Forelimb muscle (tissue), 1 donor: ENCODE measurements at regions not wholly inside any gene's neighbourhood (a gene's known extent, or its start where the extent isn't known, plus 50 kb on each side); places are given as distances from the start of the nearest gene placed in this dataset.

Experiments used
- DNase-seq: peaks from one replicate; pipeline ENCODE4 v3.0.0-alpha.2; 2013; ENCODE audit warnings: low read depth

DNA sequence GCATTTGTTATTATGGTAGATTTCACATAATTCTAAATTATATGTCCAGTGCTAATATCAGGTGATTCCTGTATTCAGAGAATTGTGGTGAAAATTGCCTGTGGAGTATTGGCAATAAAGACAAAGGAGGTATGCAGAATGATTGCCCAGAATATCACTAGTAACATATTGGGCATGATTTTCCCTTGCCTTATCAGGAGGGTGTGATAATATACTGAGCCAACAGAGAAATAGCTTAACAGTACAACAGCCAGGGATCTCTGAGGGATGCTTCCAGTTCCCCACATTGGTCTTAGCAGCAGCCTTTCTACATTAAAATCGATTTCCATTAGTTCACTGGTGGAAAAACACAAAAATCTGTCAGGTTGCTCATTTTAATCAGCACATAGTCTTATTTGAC, 122.9 kb upstream of the COL3A1 start:
- no peak for DNase-seq

DNA sequence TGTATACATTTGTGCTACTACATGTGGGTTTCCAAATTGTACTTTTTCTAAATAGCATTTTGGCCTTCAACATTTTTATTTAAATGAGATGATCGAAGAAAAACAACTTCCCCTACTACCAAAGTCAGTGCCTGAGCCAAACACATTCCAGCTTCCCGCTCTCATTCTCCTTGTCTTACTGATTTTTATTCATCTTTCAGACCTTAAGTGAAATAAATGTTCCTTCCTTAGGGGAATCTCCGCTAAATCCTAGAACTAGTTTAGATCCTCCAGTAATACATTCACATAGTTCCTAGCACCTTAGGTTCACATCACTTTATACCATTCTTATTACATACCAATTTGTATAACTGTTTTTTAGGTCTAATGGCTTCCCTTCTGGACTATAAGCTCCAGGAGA, 122.3 kb upstream of the COL3A1 start:
- no peak for DNase-seq

DNA sequence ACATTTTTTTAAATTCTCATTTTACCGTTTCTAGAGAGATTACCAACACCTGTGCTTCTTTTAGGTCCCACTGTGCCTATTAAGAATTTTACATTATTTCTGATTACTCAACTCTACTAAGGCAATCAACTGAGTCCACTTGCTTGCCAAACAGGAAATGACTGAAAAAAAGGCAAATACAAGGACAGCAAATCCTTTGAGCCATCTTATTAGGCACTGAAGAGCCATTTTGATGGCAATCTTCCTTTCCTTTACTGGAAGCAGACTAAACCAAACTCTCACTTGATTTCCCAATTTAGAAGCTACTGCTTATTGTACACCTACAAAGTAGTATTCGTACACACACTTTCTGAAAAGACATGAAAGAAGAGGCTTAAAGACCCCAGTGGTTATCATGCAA, 121.4 kb upstream of the COL3A1 start:
- DNase-seq, result no peak

DNA sequence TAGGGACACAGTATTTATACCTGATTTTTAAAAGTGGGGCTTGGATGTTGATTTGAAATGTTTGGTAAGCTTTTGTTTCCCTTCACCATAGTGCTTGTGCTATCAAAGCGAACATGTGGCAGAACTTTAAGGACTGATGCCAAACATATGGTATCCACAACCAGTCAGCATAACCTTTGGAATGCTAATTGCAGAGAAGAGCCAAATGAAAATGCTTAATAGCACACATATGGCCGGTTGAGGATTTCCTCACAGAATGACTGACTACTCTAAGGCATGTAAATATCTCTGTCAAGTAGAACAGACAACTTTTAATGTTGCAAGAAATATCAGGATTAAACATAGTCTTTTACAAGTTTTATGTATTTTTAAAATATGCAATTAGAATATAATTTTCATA, 120.9 kb upstream of the COL3A1 start:
- peak; percentile 75 for DNase-seq

DNA sequence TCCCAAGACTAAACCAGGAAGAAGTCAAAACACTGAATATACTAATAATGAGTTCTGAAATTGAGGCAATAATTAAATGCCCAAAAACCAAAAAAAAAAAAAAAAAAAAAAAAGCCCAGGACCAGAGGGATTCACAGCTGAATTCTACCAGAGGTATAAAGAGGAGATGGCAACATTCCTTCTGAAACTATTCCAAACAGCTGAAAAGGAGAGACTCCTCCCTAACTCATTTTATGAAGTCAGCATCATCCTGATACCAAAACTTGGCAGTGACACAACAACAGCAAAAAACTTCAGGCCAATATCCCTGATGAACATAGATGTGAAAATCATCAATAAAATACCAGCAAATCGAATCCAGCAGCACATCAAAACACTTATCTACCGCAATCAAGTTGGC, 108.5 kb upstream of the COL3A1 start:
- DNase-seq, result no peak

DNA sequence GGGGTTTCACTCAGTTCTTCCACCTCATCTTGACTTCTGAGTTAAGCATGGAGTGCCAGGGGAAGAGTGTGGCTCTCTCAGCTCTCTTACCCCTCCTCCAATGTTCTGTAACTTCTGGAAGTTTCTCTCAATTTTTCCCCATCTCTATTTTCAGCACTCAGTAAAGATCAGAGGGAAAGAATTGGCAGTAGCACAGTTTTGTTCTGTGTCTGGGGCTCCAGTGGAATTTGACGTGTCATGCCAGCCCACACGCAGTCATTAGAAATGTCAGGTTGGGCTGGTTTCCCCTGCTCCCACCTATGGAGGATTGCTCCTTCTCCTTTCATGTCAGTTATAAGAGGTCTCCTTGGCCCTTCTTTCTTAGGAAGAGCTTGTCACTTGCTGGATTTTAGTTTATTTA, 104.6 kb upstream of the COL3A1 start:
- no peak for DNase-seq

DNA sequence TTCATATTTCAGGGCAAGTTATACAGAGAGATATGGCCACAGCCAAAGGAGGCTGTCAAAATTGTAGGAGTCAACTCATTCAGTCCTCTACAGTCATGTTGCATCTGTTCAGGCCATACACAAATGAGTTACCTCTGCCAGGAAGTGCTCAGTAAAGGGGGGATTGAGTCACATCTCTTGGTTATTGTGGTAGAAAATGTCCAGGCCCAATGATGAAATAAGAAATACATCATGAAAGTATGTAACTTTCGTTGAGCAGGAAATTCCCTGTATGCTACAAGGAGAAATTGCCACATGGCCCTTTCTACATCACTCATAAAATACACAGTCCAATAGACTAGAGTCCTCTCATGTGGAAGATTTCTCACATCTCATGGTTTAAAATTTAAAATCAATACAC, 103.9 kb upstream of the COL3A1 start:
- no peak for DNase-seq

DNA sequence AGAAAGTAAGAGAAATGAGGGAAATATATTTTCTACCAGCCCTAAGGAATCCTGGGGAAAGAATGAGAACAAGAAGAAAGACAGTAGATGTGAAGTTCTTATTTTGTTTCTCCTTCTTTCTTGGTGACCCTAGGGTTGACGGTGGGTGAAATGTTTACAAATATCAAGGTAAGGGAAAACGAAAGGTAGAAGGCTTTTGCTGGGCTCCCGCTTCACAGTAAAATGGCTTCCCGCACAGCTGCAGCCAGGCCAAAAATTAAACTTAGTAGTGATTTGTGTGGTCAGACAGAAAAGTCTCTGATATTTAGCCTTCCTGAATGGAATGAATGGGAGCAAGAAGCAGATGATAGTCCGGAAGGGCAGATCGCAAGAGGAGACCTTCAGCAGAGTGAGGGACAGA, 99.1 kb upstream of the COL3A1 start:
- DNase-seq, result no peak

DNA sequence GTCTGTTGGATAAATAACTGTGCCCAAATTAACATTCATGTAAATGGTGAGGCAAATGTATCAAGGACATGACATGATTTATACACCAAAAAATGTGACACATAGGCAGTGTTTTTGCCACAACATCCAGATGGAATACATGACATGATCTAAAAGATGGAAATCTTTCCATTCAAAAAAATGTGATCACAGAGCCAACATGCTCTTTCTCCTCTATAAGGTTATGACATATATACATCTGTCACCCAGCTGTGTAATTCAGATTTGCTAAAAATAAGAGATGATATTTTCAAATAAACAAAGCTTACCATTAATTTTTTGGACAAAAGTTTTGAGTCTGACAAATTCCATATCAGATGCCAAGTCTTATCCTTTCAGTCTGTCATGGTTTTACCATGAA, 95.5 kb upstream of the COL3A1 start:
- DNase-seq, result no peak

DNA sequence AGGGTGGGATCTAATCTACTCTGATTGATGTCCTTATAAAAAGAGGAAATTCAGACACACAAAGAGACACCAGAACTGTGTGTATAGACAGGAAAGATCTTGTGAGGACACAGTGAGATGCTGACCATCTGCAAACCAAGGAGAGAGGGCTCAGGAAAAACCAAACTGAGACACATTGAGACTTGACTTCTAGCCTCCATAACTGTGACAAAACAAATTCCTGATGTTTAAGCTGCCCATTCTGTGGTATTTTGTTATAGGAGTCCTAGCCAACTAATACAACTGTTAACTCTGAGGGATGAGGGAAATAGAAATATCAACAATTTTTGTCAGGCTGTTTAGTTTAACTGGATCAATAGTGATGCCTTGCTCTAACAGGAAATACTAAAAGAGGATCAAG, 93.4 kb upstream of the COL3A1 start:
- no peak for DNase-seq

DNA sequence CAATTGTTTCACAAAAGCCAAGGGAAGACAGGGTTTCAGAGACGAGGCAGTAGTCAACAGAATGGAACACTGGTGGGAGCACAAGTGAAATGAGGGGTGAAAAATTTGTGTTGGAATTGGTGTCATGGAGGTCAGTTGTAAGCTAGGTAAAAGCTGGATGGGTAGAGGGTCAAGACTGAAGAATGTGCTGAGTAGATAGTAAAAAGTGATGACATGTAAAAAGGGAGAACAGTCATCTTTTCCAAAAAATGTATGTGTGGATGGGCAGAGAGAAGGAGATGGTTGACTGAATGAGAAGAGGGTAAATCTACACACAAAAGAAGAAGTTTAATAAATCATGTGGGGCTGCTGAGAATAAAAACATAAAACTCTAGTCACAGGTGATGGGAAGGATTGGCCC, 92.7 kb upstream of the COL3A1 start:
- DNase-seq, result no peak

DNA sequence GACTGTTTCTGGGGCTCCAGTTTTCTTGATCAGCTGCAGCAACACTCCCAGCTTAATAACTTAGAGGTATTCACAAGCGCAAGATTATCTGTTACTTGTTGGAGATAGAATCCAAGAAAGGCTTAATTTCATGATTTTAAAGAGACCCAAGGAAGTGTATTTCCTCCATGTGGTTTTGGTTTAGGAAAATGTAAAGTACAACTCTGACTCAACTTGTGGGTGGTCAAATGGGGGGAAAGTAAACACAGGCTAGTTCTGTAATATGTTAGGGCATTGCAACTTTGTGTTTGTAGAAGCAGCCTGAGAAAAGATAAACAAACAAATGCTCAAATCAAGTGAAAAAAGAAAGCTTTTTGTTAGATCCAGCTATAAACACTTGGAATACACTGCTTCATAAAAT, 90.1 kb upstream of the COL3A1 start:
- DNase-seq, result no peak

DNA sequence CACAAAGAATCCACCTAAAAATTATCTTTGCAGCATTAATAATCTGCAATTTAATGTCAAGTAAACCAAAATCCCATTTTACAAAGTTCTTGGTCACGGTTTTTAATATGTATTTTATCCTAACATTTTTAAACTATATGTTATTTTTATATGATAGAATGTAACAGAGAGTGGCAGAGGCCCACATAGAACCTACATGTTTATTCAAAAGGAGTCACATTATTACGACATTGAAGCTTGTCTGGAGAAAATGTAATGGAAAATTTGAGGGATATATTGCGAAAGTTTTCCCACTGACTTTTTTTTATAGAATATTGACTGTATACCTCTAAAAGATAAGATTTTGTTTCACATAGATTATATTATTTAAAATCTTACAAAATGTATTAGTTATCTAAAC, 89.7 kb upstream of the COL3A1 start:
- no peak for DNase-seq

DNA sequence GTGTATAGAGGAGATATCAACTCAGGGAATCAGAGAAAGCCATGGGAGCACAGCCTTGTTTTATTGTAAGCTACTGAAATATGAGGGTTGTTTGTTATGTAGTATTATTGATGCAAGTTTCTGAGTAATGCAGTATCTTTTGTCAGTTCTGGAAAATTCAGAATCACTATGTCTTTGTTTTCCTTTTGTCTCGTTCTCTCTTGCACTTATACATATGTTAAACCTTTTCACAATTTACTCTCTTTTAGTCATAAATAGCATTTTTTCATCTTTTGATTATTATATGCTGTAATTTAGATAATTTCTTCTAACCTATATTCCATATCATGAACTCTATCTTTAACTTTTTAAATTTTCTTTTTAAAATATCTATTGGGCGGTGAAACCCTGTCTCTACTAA, 85.0 kb upstream of the COL3A1 start:
- DNase-seq, result no peak

DNA sequence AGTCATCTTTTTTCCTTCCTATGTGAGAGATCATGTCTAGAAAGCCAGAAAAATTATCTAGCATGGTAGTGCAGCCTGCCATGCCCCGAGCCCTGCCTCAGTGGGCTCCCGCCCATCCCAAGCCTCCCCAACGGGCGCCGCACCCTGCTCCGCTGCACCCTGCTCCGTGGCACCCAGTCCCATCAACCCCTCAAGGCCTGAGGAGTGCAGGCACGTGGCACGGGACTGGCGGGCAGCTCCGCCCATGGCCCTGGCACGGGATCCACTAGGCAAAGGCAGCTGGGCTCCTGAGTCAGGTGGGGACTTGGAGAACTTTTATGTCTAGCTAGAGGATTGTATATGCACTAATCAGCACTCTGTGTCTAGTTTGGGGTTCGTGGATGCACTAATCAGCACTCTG, 83.4 kb upstream of the COL3A1 start:
- no peak for DNase-seq

DNA sequence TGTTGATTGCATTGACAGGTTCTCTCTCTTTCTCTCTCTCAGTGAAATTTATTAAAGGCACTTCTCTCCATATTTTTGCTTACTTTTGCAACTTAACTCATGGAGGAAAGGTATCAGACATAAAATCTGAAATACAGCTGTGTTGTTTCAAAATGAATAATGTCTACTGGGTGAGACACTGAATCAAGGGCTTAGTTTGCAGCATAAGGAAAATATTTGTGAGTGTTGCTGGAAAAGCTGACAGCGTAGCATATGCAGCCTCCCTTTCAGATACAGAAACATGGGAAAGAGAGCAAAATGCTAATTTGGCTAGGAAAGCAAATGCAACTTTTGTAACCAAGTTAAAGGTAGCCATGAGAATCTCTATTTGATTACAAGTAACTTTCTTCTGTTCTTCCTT, 81.5 kb upstream of the COL3A1 start:
- DNase-seq, result no peak

DNA sequence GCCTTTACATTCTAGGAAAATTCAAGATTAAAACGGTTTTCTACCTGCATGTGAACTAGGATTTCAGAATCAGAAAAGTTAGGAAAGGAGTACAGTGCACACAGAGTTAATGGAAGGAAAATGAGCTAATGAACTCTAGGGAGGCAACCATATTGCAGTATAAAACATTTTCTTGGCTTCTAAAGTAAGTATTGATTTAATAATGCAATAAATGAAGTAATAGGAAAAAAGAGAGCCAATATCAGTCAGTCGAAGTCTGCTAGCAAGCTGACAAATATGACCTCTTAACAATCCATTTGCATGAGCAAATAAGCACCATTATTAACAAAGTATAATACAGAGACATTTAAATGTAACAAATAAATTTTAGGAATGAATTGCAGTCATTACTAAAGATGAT, 80.2 kb upstream of the COL3A1 start:
- DNase-seq, result no peak

DNA sequence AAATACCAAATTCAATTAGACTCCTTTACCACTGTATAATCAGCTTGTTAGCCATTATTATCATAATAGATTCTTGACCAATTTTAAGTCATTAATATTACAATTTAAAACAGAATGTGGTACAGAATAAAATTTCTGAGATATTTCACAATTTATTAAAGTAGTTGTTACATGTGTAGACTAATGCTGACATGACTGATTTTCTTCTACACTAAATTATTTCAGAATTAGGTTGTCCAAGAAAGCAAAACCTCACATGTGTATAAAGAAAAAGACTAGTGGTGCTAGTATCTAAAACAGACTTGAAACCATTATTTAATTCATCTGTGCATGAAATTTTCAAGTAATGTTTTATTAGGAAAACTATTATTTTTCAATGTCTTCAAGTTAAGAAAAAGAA, 79.2 kb upstream of the COL3A1 start:
- DNase-seq, result no peak

DNA sequence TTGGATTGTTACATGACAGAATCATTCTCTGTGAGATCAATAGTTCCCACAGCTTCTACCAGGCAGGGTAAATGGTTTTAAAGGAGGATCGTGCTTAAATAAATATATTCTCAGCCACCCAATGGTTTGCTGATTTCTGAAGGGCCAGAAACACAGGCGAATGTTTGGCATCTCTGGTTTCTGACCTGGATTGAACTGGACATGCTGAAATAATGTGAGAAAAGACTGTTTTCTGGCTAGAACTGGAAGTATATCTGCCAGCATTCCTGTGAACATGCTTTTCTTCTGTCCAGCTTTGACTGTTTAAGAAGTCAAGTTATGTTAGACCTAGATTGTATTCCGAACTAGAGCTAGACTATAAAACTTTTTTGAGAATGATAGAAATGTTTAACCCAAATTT, 77.1 kb upstream of the COL3A1 start:
- no peak for DNase-seq

DNA sequence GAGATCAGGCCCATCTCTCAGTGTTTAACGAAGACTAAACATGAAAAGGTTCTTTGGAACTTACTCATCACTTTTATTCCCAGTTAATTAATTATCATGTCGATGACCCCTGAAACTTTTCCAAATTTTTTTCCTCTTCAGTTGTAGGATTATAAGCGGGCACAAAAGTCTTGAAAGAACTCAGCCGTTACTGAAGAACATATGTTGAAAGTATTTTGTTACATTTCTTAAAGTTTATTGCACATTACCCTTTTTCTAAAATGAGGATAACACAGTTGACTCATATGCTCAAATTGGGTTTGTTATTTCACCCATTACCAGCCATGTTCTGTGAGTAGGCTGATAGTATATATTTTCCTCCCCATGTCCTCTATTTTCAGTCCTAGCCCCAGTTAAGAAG, 75.9 kb upstream of the COL3A1 start:
- DNase-seq, result no peak

DNA sequence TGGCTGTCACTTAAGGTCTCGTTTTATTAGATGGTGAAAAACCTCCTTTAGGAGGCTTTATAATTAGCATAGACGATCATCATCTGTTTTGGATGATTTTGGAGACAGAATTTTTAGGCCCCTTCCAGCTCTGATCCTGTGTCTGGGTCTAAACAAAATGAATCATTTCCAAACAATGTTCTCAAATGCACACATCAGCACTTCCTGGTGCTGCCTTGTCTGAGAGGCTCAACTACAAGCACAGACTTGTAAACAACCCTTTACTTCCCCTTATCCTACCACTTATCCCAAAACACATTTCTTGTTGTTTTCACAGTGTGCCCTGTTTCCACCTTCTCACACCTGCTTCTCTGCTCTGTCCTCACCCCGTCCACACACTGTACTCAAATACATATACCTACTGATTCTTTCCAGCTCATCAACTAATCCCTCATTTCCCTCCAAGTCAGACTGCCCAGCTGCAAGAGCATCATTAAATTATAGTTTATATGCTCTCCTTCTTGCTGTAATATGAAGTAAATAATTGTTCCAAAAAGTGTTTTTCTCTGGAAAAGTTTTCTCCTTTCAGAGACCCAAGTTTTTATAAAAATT, 71.2 kb upstream of the COL3A1 start:
- no peak for DNase-seq

DNA sequence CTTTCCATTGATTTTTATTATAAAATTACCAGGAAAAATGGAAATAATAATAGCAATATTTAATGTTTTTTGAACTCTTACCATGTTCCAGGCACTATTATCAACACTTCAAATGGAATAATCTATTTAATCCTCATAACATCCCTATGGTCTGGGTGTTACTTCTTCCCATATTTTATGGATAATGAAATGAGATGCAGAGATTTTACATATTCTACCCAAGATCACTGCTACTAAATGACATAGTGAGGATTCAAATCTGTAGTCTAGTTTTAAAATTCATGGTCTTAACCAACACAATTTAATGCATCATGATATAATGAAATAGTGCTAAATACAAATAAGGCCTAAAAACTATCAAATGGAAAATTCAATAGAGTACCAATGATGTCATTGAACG, 70.4 kb upstream of the COL3A1 start:
- DNase-seq, result no peak

DNA sequence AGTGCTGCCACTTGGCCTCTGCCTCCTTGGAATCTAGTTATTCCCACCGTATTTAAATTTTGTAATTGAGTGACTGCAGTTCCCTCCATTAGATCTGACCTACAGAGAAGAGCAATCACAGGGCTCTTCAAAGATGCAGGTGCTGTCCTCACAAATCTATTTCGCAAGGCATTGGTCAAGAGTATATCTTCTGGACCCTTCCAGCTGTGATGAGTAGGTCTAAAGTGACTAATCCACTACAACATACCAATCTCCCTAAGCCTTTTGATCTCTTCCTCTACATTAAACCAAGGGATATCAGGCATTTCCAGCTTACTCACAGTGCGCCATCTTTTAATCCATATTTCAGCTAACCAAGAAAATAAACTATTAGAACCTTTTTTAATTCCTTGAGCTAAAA, 65.1 kb upstream of the COL3A1 start:
- DNase-seq, result no peak

DNA sequence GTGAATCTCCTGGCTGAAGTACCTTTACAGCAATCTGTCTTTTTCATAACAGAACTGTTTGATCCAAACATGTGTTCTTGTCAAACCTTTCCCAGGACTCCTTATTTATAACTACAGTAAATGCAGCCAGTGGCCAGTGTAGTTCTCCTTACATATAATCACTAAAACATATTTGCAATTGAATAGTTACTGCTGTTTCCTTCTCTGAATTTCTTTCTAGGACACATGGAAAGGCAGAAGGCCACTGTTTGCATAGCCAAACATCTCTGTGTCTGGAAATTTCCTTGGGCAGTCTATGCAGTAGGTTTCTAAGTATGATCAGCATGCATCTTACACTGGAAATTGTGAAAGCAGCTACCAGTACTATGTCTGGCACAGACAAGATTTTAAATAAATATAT, 57.4 kb upstream of the COL3A1 start:
- DNase-seq, result no peak

DNA sequence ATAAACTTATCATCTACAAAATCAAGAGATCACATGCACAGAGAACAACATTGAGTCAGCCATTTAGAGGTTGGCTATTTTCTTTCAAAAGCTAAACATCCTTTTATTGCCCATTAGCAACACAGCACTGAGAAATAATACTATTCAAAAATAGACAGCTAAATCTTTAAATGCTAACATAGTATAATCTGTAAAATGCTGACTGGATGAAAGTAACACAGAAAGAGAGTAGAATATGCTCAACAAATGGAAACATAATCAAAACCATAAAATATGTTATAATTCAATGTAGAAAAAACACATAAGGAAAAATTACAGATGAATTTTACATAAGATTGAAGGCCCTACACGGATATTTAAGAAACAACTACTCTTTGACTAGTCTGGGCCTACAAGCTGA, 56.5 kb upstream of the COL3A1 start:
- no peak for DNase-seq
